ENCODE measurements at regions not wholly inside any gene's neighbourhood (a gene's known extent, or its start where the extent isn't known, plus 50 kb on each side); places are given as distances from the start of the nearest gene placed in this dataset.
A peak's percentile ranks its signal among the peaks of the same experiment; 100 is the strongest.

- no peak for DNase-seq
These were observed 115.5 kb upstream of the CD93 start for GRCh38 chr20:23201658-23202057.

- DNase-seq = peak; percentile 73
These were observed 114.8 kb upstream of the CD93 start for GRCh38 chr20:23200914-23201313.

GRCh38 chr20:23200413-23200812 is 114.3 kb upstream of the CD93 start:
- DNase-seq = no peak

GRCh38 chr20:23199356-23199755 is 113.2 kb upstream of the CD93 start:
- DNase-seq = no peak

- no peak for DNase-seq
These were observed 112.7 kb upstream of the CD93 start for GRCh38 chr20:23198815-23199214.

GRCh38 chr20:23197836-23198235 is 111.7 kb upstream of the CD93 start:
- DNase-seq = no peak

- no peak for DNase-seq
These were observed 109.5 kb upstream of the CD93 start for GRCh38 chr20:23195636-23196035.

GRCh38 chr20:23193801-23194384 is 107.8 kb upstream of the CD93 start:
- DNase-seq = no peak

DNA sequence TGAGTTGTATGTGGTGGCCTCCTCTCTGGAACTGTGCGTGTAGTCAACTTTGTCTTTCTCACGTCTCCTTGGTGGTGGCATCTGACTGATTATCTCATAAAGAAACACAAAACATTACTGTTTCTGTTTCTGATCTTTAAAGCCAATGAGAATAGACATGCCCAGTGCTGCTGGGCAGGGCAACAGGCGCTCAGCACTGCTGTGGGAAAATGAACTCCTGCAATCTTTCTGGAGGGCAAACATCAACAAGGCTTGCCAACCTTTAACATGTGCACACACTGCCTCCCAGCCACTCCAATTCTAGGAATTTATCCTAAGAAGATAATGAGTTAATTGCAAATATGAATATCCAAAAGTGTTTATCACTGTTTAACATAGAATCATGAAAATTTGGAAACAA is 106.3 kb upstream of the CD93 start:
- DNase-seq = no peak

- DNase-seq = no peak
These were observed 104.4 kb upstream of the CD93 start for GRCh38 chr20:23190557-23190956.

DNA sequence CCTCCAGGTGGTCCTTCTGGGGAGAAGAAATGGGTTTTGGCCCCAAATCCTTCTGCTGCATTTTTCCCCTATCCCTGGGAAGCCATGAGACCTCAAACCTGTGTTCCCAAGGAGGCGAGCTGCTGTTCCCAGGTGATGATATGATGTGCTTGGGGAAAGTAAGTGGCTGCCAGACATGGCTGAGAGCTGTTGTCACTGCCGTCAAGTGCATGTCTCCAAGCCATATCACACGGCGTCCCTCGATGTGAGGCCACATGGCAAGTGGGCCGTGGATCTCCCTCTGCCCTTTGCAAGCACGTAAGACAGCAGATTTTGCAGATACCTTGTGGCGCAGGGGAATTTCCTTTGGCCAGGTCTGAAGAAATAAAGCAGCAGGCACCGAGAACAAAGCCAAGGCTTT is 103.7 kb upstream of the CD93 start:
- no peak for DNase-seq

DNA sequence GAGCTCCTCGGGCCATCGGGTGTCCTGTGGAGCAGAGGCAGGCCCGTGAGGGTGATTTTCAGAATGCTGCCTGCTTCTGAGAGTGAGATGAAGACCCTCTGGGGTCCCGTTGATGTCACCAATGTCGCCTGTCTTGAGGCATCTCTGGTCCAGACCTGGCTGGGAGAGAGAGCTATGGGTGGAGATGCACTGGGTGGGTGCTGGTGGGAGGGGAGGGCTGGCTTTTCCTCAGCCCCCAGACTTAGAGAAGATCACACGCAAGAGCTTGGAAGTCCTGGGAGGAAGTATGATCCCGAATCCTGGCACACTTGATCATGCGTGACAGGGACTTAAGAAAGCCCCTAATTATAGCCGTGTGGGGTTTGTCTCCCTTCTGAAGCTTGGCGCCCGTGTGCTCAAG is 103.2 kb upstream of the CD93 start:
- DNase-seq = no peak

- no peak for DNase-seq
These were observed 102.4 kb upstream of the CD93 start for GRCh38 chr20:23188377-23189169.

DNA sequence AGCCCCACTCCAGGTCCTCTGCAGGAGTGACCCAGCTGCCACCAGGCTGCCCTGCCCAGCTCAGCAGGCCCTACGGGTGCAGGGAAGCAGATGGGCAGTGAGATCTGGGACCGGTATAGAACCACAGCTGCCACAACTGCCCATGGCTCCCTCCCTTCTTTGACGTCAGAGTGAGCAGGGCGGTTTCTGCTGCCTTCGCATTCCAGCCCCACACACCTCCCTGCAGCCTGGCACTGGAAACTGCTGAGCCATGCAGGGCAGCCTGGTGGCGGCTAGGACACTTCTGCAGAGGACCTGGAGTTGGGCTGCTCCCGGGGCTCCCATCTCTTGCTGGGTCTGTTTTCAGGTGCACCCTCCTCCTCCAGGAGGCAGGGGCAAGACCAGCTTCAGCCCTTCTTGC is 101.6 kb upstream of the CD93 start:
- no peak for DNase-seq

DNA sequence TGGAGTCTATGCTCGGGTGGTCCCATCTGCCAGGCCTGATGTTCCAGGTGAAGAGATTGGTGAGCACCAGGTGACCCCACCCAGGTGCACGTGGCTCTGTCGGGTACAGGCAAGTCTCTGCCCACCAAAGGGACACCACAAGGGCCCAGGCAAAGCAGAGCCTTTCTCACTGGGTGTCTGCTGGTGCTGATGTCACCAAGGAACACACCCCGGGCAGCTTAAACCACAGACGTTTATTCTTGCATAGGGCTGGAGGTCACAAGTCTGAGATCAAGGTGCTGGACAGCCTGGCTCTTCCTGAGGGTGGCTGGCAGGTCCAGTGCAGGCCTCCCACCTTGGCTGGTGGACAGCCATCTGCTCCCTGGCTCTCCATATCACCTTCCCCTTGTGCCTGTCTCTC is 100.7 kb upstream of the CD93 start:
- DNase-seq = no peak

GRCh38 chr20:23180451-23180921 is 94.4 kb upstream of the CD93 start:
- no peak for DNase-seq

DNA sequence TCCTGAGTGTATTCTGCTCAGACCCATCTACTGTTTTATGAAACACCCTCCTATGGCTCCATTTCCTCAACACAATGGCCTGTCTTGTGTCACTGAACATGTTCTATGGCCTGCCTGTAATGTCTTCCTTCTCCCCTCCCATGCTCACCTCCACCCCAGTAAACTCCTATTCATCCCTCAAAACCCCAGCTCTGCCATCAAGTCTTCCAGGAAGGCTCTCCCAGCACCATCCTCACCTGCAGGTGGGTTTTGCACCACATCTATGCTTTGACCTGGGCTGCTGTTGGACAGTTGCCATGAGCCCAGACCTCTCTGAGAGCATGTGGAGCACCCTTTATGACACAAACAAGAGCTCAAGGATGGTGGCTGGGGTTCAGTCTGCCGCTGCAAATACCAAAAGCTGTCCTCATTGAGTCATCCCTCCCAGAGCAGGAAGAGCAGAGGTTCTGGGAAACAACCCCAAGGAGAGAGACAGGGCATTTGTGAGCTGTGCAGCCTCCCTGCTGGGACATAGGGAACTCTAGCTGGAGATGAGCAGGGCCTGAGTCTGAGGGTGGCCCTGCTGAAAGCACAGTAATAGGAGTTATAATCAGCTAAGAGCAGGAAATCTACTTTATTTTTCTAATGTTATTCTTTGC is 93.8 kb upstream of the CD93 start:
- DNase-seq = no peak

DNA sequence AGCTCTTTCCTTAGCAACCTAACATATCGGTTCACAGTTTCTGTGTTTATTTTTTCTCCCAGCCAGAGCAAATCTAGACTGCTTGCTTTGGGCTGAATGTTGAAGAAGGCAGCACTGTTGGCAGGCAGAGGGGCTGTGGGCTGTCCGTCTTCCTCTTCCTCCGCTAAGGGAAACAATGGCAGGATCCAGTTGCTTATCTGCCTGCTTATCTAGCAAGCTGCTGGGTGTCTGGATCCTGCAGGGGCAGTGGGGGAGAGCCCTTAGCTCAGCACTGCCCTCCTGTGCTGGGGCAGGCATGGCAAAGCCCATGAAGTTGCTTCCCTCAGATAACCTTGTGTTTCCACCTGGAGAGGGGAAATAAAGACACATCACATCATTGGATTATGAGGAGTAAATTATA is 92.7 kb upstream of the CD93 start:
- DNase-seq = no peak

- DNase-seq = no peak
These were observed 88.7 kb upstream of the CD93 start for GRCh38 chr20:23174821-23175220.

DNA sequence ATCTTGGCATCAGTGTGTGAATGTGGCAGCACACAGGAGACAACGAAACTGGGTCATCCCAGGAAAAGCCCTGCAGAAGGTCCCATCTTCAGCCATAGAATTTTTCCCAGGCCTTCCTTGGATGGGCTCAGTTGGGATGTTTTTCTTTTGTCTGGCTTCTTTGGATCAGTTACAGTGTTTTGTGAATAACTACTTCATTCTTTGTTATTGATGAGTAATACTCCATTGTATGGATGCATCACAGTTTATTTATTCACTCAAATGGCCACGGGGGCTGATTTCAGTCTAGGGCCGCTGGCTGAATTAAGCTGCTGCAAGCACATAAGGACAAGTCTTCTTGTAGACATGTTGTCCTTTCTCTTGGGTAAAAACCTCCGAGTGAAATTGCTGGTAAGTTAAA is 81.3 kb upstream of the CD93 start:
- no peak for DNase-seq

- DNase-seq = no peak
These were observed 80.4 kb upstream of the CD93 start for GRCh38 chr20:23166563-23166962.

DNA sequence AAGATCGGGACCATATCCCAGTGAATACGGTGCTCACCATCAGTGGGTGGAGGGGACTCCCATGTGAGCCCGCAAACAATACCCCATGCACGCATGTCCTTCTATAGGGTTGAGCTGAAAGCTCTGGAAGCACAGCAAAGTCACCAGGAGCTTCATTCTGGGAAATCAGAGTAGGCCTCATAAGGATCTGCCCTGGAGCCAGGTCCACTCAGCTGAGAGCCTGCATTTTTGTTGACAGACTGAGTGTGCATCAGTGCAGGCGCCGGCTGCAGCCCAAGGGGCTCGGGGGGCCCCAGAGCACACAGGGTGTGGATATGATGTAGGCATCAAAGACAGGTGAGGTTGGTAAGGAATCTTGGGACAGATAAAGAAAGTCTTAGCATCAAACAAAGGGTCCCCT is 79.8 kb upstream of the CD93 start:
- DNase-seq = no peak

DNA sequence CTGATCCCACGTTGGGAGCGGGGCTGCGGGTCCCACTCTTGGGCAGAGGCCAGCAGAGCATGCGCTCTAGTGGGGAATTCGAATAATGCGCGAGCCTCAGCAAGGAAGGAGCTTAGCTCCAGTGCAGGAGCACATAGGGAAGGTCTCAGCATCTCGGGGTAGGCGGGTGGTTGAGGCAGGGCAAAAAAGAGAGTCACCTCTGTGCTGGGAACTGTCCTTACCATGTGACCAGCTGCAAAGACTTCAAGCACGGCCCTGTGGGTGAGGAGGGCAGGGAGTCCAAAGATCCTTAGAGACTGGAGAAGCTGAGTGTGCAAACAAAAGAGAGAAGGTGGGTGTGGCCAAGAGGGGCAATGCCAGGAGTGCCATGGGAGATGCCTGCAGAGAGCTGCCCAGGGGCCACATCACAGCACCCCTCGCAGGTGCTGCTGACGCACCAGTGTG is 79.2 kb upstream of the CD93 start:
- no peak for DNase-seq

GRCh38 chr20:23164176-23164601 is 78.1 kb upstream of the CD93 start:
- DNase-seq = no peak
